ENCODE measurements at regions not wholly inside any gene's neighbourhood (a gene's known extent, or its start where the extent isn't known, plus 50 kb on each side); places are given as distances from the start of the nearest gene placed in this dataset.
A peak's percentile ranks its signal among the peaks of the same experiment; 100 is the strongest.

- no peak overlapping the region for H3K4me3 ChIP-seq (ENCODE audit: control insufficient read depth, low read depth, low read length)
- DNase-seq (ENCODE audit: low read depth) = no peak
- no peak for TF ChIP-seq CTCF (IDR thresholded peaks at IDR 0.05; ENCODE audit: control insufficient read depth, insufficient read depth, low read depth, low read length, missing control alignments)
Measured at GRCh38 chr18:75132098-75132870, 76.7 kb downstream of the PTGR3 start.

- no peak for DNase-seq (ENCODE audit: low read depth)
- H3K4me3 ChIP-seq (ENCODE audit: control insufficient read depth, low read depth, low read length) = peak overlapping the region; percentile 26
- TF ChIP-seq CTCF (IDR thresholded peaks at IDR 0.05; ENCODE audit: control insufficient read depth, insufficient read depth, low read depth, low read length, missing control alignments) = no peak
Measured at GRCh38 chr18:75131381-75132000, 77.4 kb downstream of the PTGR3 start.

GRCh38 chr18:75130591-75131328 lies 78.2 kb downstream of the PTGR3 start:
- TF ChIP-seq CTCF (IDR thresholded peaks at IDR 0.05; ENCODE audit: control insufficient read depth, insufficient read depth, low read depth, low read length, missing control alignments) = peak; percentile 32
- H3K4me3 ChIP-seq (ENCODE audit: control insufficient read depth, low read depth, low read length) = no peak overlapping the region; the same call in 1 of the 2 replicates
- no peak for DNase-seq (ENCODE audit: low read depth)

- TF ChIP-seq CTCF (IDR thresholded peaks at IDR 0.05; ENCODE audit: control insufficient read depth, insufficient read depth, low read depth, low read length, missing control alignments) = no peak
- DNase-seq (ENCODE audit: low read depth) = no peak
Measured at GRCh38 chr18:75129717-75130477, 79.0 kb downstream of the PTGR3 start.

GRCh38 chr18:75128911-75129716 lies 79.8 kb downstream of the PTGR3 start:
- no peak for TF ChIP-seq CTCF (IDR thresholded peaks at IDR 0.05; ENCODE audit: control insufficient read depth, insufficient read depth, low read depth, low read length, missing control alignments)
- H3K4me3 ChIP-seq (ENCODE audit: control insufficient read depth, low read depth, low read length) = no peak overlapping the region

More at GRCh38 chr18:75129717-75130477, 79.0 kb downstream of the PTGR3 start:
- no peak overlapping the region for H3K4me3 ChIP-seq (ENCODE audit: control insufficient read depth, low read depth, low read length)

More at GRCh38 chr18:75128911-75129716, 79.8 kb downstream of the PTGR3 start:
- DNase-seq (ENCODE audit: low read depth) = no peak
